CD4-positive, alpha-beta T cell treated with Interleukin-15 for 4 hours (primary cell): ENCODE measurements at regions not wholly inside any gene's neighbourhood (a gene's known extent, or its start where the extent isn't known, plus 50 kb on each side); places are given as distances from the start of the nearest gene placed in this dataset.
A peak's percentile ranks its signal among the peaks of the same experiment; 100 is the strongest.

Source experiments
- DNase-seq: peaks from one replicate; pipeline ENCODE4 v3.0.0-alpha.2; 2020; ENCODE audit warnings: low spot score

GRCh38 chrX:42619068-42619467 is 158.9 kb downstream of the PPP1R2C start:
- no peak for DNase-seq

DNA sequence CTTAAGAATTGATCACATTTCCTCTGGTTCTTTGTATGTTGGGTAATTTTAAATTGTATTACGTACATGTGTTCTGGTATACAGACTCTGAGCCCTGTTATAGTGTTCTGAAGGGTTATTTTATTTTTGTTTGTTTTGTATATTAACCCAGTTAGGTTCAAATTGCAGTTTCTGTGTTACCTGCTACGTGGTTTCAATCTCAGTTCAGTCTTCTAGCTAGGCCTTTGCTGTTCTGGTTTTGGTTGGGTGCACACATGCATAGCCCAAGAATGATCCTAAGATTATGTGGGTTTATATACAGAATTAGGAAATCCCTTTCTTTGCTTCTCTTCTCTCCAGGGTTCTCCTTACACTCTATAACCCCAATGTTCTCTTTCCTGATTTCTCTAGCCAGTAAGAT is 161.0 kb downstream of the PPP1R2C start:
- DNase-seq, result no peak

GRCh38 chrX:42615161-42615563 is 162.8 kb downstream of the PPP1R2C start:
- peak; percentile 0 for DNase-seq

- no peak for DNase-seq
Measured at GRCh38 chrX:42606591-42606990, 171.4 kb downstream of the PPP1R2C start.

GRCh38 chrX:42604302-42604701 is 173.7 kb downstream of the PPP1R2C start:
- no peak for DNase-seq

DNA sequence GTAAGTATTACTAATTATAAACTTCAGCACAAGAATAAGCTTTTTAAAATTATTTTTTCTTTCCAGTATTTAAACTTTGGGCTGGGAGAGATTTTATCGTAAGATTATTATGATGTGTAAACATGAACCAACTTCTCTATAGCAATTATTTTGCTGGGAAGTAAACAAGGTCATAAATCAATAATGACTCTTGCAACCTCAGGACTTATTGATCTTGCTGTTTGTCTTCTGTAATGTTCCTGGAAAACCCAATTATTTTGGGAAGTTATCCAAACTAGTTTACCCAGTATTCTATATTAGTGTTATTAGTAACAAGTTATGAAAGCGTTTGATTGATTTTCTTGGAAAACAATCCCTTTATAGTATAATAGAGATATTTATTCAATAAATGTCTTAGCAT is 174.9 kb downstream of the PPP1R2C start:
- DNase-seq, result no peak

GRCh38 chrX:42602566-42602965 is 175.4 kb downstream of the PPP1R2C start:
- DNase-seq, result no peak

DNA sequence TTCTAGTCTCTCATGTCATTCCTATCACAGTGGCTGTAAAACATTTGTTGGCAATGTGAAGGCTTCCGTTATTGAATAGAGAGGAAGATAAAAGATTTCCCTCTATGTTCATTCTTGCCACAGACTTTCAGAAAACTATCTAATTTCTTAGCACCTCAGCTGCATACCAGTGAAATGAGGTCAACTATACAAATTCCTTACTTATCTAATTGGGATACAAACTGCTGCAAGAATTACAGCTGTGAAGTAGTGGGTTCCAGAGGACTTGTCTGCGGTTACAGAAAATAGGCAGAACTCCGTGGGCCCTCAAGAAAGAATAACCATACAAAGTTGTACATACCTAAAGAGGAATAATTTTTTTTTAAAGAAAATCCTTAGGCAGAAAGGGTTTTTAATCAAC is 175.8 kb downstream of the PPP1R2C start:
- no peak for DNase-seq

DNA sequence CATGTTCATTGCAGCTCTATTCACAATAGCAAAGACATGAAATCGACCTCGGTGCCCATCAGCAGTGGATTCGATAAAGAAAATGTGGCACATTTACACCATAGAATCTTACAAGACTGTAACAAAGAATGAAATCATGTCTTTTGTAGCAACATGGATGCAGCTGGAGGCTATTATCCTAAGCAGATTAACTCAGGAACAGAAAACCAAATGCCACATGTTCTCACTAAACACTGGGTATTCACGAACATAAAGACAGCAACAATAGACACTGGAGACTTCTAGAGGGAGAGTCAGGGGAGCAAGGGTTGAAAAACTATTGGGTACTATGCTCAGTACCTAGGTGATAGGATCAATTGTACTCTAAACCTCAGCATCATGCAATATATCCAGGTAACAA is 180.5 kb downstream of the PPP1R2C start:
- no peak for DNase-seq

GRCh38 chrX:42585842-42586621 is 191.9 kb downstream of the PPP1R2C start:
- DNase-seq, result peak; percentile 8

GRCh38 chrX:42577936-42578470 is 200.0 kb downstream of the PPP1R2C start:
- no peak for DNase-seq

DNA sequence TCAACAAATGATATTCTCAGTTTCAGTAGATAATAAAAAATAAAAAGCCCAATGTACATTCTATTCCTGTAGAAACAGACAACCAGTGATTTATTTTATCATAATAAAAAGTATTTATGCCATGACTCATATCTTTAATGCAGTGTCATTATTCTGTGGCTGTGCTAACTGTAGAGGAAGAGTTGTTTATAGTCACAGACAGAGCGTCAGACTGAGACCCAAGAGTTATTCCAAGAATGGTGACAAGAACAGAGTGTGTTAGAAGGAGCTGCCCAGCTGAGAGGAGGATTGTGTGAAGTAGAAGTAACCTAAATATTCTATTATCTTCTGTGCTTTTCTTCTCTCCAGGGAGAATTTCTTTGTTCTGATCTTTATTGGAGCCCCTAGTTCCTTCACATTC is 210.7 kb downstream of the PPP1R2C start:
- DNase-seq, result no peak

DNA sequence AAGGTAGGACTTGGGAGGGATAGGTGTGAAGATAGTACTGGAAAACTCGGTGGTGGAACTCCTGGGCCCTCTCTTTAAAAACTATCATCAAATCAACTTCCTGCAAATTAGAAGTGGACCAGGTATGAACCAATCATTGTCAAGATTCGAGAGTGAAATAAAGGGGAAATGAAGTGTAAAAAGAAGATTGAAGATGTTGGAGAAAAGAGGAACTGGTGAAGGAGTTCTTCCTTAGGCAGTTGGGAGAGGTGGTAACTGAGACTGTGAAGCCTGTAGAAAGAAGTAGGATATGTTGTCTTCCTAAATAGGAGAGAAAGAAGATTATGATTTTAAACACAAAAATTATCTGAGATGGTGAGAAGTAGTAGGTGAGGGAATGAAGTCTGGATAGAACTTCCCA is 212.2 kb downstream of the PPP1R2C start:
- DNase-seq, result no peak

DNA sequence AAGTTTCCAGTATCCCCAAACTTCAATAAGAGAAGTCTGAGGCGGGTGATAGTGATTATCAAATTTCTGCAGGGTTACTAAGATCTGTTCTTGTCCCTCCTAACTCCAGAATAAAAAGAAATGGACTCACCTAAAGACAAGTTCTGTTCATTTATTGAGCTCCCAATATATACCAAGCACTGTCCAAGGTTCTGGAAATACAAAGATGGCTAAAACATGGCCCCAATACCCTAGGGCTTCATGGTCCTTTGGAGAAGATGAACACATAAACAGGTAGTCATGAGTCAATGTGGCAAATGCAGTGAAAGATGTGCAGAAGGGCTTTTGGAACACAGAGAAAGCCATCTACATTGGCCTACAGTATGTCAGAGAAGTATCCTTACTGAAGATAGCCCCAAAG is 231.2 kb downstream of the PPP1R2C start:
- DNase-seq, result no peak

DNA sequence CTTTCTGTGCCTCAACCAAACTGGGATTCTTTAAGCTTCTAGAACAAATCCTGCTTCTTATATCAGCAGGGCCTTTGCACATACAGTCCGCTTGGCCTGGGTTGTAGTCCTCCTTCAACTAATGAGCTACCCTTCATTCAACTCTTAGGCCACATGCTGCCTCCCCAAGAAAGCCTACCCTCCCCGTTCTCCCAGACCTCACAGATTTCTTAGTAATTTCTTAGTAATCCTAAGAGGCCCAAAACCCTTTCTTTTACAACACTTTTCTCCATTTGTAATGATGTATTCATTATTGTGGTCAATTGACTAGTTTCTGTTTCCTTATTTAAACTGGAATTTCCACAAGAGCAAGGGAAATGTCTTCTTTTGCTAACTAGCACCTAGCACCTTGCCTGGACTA is 233.1 kb downstream of the PPP1R2C start:
- DNase-seq, result no peak

DNA sequence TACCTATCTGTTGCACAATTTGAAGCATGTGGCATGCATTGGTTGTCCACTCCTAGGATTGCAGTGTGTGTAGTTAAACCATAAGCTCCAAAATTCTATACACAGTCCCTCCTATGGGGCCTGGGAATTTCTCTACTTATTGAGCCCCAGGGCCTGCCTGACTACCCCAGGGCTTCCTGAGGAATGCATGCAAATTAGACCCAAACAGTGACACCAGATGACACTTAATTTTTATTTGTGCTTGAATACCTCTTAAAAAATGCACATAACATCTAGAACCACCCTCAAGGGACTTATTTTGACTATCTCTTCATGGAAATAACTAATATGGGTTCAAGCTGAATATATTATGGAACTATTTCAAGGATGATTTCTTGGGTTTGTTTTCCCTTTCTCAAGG is 236.4 kb downstream of the PPP1R2C start:
- DNase-seq, result no peak

DNA sequence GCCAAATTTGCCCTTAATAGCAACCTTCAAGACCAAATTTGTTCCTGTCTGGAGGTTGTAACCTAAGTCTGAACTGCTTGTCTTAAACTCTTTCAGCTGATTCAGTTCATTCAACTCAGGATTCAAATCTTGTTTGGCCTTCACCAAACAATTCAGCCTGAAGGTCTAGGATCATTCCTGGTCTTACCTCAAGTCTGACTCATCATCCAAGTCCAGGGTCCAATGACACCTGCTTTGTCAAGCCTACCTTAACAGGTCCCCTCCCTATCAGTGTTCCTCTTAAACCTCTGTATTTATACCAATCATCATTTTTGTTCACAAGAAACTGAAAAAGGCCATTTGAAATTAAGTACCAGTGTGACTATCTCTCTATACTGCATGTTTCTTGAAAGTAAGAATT is 237.8 kb downstream of the PPP1R2C start:
- DNase-seq, result no peak

- no peak for DNase-seq
Measured at GRCh38 chrX:42538405-42538804, 239.6 kb downstream of the PPP1R2C start.

DNA sequence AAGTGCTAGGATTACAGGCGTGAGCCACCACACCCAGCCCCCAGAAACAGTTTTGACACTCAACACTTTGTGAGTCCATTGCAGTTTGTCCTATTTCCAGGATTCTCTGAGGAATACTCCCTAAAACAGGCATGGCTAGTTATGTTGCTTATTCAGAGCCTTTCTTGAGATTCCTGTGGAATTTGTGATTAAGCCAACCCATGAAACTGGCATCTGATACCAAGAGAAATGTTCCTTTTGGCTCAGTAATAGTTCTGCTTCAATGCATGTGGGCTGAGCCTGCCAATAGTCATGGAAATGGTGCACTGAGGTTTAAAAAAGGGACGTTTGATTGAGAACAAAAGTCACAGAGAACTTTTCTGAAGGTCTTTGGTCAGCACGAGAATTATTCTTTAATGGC is 241.7 kb downstream of the PPP1R2C start:
- DNase-seq, result no peak

GRCh38 chrX:42535233-42535632 is 242.7 kb downstream of the PPP1R2C start:
- no peak for DNase-seq

- no peak for DNase-seq
Measured at GRCh38 chrX:42533761-42534160, 244.2 kb downstream of the PPP1R2C start.

DNA sequence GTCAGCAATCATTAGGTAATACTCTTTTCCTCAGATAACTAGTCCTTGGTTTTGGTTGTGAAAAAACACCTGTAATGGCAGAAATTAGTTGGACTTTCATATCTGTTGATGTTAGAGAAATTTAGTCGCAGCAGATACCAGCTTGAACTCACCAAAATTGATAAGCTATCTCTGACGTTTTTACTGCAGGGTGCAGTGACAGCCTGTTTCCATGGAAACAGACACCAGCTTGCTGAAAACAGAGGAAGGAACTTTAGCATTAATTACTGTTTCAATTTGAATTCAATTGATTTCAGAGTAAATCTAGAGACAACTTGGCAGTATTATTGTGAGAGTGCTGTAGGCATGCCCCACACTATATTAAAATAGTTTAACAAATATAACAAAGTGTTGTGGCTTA is 246.5 kb downstream of the PPP1R2C start:
- peak; percentile 31 for DNase-seq

- DNase-seq, result no peak
Measured at GRCh38 chrX:42530027-42530426, 247.9 kb downstream of the PPP1R2C start.

- no peak for DNase-seq
Measured at GRCh38 chrX:42524379-42524778, 253.6 kb downstream of the PPP1R2C start.
